ENCODE measurements at regions not wholly inside any gene's neighbourhood (a gene's known extent, or its start where the extent isn't known, plus 50 kb on each side); places are given as distances from the start of the nearest gene placed in this dataset.

DNA sequence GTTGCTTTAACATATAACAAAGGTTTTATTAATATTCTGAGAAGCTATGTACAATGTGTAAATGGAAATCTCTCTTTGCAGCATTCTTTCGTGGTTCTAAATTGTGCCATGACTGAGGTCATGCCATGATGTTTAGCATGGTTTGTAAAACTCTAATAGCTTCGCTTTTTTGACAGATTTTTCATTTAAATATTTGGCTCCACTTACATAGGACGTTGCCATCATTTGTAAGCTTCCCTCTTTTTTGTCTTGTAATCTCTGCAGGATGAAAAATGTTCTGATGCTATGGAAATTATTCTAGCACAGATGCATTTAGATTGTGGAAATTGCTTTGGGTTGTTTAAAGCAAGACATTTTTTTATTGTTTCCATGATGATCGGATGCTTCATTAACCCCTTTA lies 1054.8 kb downstream of the MAT2B start:
- TF ChIP-seq CTCF (conservative IDR thresholded peaks at IDR 0.05; ENCODE audit: control insufficient read depth, insufficient read depth, low read depth, low read length) = no peak
- no peak for DNase-seq (ENCODE audit: low read depth)
- no peak overlapping the region for H3K4me3 ChIP-seq (ENCODE audit: control insufficient read depth, low read depth, low read length)

DNA sequence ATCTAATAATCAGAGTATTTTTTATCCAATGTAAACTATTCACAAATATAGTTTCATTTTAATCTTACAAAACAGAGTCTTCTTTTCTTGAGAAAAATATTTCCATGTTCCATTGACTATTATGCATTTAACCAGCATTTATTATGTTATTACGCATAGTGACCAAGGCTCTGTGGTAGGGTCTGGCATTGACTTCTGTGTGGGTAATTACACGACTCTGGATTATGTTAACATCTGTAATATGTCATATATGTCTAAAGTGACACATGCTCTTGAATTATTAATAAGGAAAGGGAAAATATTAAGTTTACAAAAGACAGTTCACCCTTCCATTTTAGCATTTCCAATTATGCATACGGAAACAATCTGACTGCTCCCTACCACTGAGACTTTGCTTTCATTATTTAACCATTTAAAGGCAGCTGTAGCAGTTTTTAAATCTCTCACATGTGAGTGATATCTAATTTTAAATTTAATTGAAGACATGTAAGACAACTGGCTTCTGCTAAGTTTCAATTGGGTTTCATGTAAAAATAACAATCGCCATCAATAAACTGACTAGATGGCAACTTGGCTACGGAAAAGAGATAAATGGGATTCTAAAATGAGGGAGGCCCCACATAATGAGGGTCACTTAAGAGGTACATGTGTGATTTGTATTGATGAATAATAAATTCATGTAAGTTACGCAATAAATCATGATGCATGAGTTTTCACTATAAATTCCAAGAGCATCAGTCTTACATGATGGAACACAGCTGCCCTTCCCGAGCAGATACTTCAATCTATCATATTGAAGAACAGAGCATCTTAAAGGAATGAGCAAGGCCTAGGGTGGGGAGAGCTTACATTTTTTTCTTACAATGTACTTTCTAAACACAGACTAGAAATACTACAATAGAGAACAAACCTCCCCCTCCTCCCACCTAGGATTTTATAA lies 1056.8 kb downstream of the MAT2B start:
- no peak overlapping the region for H3K4me3 ChIP-seq (ENCODE audit: control insufficient read depth, low read depth, low read length)
- TF ChIP-seq CTCF (conservative IDR thresholded peaks at IDR 0.05; ENCODE audit: control insufficient read depth, insufficient read depth, low read depth, low read length) = no peak
- DNase-seq (ENCODE audit: low read depth) = peak; percentile 3

GRCh38 chr5:164563370-164563769 lies 1058.0 kb downstream of the MAT2B start:
- DNase-seq (ENCODE audit: low read depth) = no peak
- TF ChIP-seq CTCF (conservative IDR thresholded peaks at IDR 0.05; ENCODE audit: control insufficient read depth, insufficient read depth, low read depth, low read length) = no peak
- H3K4me3 ChIP-seq (ENCODE audit: control insufficient read depth, low read depth, low read length) = no peak overlapping the region

DNA sequence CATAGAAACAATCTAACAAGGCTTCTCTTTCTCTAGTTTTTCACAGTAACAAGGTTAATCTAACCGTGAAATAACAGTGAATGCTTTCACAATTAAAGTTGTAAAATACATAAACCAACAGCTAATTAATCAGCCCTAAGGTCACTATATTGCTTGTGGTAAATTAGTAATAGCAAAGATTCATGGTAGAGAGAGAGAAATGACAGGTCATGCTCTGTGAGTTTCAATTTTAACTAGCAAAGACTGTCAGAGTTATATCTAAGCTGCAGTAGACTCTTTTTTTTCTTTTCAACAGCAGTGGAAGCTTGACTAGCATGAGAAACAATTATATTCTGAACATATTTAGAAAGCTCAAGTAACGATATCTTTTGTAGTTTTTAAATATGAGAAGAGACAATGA lies 1068.0 kb downstream of the MAT2B start:
- no peak for DNase-seq (ENCODE audit: low read depth)
- no peak overlapping the region for H3K4me3 ChIP-seq (ENCODE audit: control insufficient read depth, low read depth, low read length)
- TF ChIP-seq CTCF (conservative IDR thresholded peaks at IDR 0.05; ENCODE audit: control insufficient read depth, insufficient read depth, low read depth, low read length) = no peak

DNA sequence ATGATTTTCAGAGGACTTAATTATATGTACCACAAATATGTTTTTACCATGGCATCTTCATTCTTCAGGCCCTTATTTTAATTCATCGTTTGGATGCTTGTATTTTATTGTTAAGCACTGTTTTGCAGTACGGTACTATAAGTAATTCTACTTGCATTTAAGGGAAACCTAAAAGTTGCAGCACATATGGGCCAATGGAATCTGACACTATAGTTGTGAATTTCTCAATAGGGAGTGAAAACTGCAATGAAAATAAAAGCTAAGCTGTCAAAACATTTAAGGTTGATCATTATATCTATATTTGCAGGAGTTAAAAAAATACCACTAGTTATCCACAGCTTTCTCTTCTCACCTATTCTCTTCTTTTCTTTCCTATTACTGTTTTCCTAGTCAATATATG lies 1071.8 kb downstream of the MAT2B start:
- no peak overlapping the region for H3K4me3 ChIP-seq (ENCODE audit: control insufficient read depth, low read depth, low read length)
- no peak for TF ChIP-seq CTCF (conservative IDR thresholded peaks at IDR 0.05; ENCODE audit: control insufficient read depth, insufficient read depth, low read depth, low read length)
- no peak for DNase-seq (ENCODE audit: low read depth)

GRCh38 chr5:164577742-164578141 lies 1072.3 kb downstream of the MAT2B start:
- H3K4me3 ChIP-seq (ENCODE audit: control insufficient read depth, low read depth, low read length) = no peak overlapping the region
- no peak for TF ChIP-seq CTCF (conservative IDR thresholded peaks at IDR 0.05; ENCODE audit: control insufficient read depth, insufficient read depth, low read depth, low read length)
- DNase-seq (ENCODE audit: low read depth) = no peak
